NCI-H2171 (cell line): ENCODE measurements at regions not wholly inside any gene's neighbourhood (a gene's known extent, or its start where the extent isn't known, plus 50 kb on each side); places are given as distances from the start of the nearest gene placed in this dataset.
A peak's percentile ranks its signal among the peaks of the same experiment; 100 is the strongest.
"Not testable (repeated sequence)": the region's sequence is repeated elsewhere in the genome, so short reads cannot be mapped to it uniquely, and the experiment has no call there.

ENCODE experiments used
- DNase-seq: peaks from one replicate; lab custom pipeline; 2025; lab: John Stamatoyannopoulos, UW

DNA sequence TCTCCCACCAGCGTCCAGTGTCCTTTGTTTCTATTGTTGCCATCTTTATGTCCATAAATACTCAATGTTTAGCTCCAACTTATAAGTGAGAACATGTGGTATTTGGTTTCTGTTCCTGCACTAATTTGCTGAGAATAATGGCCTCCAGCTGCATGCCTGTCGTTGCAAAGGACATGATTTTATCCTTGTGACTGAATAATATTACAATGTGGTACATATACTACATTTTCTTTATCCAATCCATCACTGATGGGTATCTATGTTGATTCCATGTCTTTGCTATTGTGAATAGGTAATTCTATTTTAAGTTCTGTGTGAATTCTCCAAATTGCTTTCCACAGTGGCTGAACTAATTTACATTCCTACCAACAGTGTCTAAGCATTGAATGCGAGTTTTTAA lies 578.6 kb upstream of the CA10 start:
- no peak for DNase-seq

DNA sequence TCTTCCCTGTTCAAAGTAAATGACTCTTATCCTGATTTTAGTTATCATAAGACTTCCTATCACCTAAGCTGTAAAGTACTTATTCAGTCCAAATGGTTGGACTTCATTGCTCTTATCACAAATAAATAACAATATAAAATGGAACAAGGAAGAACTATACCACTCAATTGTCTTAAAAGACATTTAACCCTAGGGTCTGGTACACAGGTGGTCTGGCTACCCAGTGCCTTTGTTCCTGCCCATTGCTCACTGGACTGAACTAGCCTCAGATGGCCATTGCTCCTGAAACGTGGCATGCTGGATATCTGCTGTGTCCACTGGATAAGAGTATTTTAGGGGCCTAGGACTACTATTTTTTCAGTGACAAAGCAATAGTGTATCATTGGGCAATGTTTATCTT lies 574.3 kb upstream of the CA10 start:
- DNase-seq: no peak

DNA sequence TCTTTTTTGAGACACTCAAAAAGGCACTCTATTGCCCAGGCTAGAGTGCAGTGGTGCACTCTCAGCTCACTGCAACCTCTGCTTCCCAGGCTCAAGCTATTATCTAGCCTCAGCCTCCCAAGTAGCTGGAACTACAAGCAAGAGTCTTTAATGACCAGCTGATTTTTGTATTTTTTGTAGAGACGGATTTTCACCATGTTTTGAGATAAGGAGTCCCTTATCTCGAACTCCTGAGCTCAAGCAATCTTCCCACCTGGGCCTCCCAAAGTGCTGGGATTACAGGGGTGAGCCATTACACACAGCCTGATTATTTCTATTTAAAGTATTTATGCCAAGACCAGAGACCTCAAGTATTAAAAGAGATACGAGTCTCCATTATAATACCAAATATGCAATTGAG lies 566.1 kb upstream of the CA10 start:
- DNase-seq: no peak

DNA sequence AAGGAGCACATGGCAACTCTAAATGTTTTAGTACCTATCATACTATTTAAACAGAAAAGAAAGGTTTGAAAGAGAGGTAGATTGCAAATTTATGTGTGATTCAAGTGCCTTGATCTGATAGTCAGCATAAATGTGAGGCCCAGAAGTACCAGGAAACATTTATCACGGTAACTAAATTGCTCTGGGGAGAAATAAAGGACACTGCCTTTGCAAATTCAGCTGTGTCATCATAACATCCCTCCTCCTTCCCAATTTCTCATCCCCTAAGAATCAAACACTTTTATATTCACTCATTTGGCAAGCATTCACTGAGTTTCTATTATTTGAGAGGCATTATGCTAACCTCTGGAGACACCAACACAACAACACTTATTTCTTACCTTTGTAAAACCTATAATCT lies 563.4 kb upstream of the CA10 start:
- DNase-seq: no peak

DNA sequence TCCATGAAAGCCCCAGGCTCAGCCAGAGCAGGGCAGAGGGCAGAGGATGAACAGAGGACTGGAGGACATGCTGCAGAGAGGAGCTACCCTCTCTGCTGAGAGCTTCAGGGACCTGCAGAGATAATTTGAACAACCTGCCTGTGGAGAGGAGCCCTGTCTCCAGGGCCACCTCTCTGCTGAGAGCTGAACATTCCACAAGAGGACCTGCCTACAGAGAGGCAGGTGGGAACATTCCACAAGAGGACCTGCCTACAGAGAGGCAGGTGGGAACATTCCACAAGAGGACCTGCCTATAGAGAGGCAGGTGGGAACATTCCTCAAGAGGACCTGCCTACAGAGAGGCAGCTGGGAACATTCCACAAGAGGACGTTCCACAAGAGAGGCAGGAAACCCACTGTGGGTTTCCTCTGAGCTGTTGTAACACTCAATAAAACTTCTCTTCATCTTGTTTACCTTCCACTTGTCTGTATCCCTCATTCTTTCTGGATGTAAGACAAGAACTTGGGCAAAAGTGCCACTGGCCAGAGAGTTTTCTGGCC lies 551.9 kb upstream of the CA10 start:
- DNase-seq: no peak

DNA sequence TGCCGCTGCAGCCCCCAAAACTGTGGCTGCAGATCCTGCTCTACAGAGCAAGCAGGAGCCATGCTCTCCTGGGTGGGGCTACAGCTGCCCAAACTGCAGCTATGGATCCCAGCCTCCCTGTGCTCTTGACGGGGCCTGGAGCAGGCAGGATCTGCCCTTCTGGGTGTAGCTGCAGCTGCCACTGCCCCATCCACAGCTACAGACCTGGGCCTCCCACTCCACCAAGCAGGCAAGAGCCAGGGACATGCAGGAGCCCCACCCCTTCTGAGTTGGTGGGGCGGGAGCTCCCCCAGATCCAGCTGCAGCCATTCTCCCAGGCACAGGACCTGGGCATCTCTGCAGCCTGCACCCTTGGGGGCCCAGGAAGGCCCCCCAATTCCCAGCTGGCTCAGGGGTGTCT lies 551.2 kb upstream of the CA10 start:
- DNase-seq: no peak

DNA sequence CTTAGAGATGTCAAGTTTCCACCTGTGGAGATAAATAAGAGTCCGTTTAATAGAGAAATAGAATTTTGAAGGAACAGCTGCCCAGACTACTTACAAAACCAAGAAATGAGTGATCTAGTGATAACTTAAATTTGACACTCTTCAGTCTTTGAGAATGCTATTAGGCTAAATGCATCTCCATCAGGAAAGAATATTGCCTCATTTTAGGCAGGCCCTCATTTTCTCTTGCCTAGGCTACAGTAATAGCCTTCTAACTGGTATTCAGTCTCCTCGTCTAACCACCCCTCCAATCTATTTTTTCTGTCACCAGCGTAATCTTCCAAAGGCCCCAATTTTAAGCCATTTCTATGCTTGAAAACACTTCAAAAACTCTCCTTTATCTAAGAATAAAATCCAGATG lies 537.8 kb upstream of the CA10 start:
- no peak for DNase-seq

DNA sequence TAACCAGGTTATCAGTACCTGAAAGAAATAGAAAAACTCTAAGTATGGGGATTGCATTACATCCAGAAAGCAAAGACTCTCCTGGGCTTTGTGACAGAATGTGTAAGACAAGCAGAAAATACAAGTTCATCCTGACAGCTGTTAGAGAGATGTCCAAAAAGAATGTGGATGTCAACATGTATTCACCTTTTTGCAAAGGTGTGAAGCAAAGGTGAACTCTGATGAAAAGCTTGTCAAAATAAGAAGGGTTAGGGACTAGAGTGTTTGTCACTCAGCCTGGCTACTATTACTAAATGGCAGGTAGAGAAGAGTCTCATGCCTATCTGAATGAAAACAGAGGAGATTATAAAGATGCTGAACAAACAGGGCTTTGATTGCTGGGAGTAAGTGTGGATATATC lies 527.6 kb upstream of the CA10 start:
- DNase-seq: no peak

DNA sequence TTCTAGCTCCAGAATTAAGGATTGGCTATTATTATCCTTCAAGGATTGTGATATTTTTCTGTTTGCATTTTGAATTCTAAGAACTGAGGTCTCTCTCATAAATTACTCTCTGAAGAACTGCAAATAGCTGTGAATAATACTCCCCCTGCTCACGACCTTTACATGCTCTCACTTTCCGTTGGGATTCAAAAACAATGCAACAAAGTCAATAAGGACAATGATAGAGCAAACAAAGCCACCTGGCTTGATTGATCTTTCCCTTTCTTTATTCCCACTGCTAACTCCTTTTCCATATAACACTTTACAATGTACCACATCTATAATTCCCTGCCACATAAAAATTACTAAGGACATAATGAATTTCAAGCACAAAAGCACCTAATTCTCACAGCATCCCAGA lies 523.0 kb upstream of the CA10 start:
- peak; percentile 3 for DNase-seq

DNA sequence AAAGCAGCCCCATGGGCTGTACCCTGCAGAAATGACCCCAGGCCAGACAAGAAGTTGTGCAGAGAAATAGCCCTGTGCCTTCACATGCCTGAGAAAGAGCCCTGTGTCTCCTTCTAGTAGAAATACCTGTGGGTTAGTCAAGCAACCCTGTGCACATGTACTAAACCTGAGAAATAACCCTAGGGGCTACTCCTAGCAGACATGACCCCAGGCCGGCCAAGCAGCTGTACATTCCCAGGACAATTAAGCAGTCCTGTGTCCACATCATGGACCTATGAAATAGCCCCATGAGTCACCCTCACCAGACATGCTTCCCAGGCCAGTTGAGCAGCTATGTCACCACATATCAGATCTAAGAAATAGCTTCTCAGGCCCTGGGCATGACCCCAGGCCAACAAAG lies 519.7 kb upstream of the CA10 start:
- DNase-seq: no peak

DNA sequence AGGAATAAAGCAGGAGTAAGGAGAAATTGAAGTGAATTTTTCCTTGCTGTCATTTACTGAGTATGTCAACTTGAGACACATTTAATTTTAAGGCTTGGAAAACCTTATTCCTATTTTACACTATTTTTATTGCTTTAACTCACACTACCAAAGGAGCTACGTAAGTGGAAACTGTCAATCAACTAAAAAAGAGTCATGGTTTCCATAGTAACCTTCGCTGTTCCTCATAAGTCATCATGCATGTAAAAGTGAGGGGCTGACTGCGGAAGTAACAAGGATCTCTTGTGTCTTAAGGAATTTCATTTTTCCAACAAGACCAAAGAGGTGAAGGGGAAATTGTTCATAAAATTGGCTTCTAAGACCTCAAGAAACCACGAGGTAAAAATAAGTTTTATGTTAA lies 516.2 kb upstream of the CA10 start:
- DNase-seq: no peak

DNA sequence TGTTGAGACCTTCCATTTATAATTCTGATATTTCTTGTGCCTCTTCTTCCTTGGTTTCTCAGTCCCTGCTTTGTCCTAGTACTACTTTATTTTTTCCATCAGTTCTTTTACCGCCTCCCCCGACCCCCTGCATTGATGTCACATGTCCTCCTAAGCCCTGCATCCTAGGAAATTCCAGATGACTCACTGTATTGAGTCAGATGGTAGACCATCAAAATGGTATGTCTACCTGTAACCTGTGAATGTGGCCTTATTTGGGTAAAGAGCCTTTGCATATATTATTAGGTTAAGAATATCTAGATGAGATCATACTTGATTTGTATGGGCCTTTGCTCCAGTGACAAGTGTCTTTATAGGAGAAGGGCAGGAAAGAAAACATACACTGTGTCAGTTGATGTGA lies 515.3 kb upstream of the CA10 start:
- DNase-seq: no peak

DNA sequence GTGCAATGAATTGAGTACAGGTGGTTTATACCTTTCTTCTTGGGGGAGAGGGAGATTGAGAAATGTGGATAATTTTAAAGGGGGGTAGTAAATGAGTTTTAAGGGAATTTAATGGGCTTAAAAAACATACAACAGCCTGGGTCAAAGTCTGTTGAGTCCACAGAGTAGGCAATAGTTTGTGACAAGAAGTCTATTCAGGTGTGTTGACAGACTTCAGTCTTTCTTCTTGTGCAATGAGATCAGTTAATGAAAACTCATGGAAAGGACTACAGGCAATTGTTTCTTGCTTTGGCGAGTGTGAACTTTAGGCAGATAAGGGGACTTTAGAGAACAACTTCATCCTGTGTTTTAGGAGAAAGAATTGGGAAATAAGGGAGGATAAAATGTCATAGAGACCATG lies 507.8 kb upstream of the CA10 start:
- DNase-seq: no peak

DNA sequence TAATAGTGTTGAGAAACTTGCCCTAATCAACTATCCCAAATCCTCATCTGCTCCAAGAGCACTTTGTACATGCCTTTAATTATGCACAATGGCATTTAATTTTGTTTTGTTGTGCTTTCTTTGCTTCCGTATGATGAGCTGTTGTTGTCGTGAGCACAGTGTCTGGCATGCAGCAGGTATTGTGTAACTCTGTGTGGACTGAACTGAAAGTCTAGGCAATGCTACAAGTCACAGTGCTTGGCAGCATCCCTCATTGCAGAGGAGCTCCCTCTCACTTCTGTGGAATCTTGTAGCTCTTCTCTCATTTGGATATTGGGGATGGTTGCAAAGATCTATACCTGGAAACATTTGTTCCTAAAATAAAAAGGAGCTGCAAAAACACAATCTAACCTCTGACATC lies 502.2 kb upstream of the CA10 start:
- DNase-seq: no peak

DNA sequence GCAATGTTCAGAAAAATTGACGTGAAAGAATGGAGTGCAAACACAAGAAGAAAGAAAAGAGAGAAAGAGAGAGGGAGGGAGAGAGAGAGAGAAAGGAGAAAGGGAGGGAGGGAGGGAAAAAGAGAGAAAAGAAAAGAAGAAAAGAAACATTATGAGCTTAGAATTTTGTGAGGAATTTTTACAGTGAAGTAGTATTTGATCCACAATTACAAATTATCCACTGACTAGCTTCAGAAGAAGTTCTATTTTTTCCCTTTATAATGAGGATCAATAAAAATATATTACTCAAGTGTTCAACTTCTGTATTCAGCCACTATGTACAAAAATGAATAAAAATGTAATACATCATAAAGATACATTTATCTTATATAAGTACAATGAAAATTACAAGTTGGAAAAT lies 494.5 kb upstream of the CA10 start:
- no peak for DNase-seq

DNA sequence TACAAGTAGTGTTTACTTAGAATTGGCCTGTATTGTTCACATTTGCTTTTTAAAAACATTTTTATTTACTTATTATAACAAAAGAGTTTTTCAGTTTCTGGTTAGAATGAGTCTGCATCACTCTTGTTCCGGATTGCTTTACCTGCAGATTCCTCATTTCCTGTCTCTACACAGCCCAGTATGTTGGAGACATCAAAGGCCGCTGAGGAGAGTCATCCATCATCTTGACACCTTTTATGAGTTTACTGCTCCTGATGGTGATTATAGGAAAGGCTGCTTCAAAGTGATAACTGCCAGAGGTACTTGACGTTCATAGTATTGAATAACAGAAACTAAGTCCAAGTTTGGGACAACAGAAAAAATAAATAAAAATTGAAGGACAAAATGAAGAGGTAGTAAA lies 490.5 kb upstream of the CA10 start:
- DNase-seq: no peak

DNA sequence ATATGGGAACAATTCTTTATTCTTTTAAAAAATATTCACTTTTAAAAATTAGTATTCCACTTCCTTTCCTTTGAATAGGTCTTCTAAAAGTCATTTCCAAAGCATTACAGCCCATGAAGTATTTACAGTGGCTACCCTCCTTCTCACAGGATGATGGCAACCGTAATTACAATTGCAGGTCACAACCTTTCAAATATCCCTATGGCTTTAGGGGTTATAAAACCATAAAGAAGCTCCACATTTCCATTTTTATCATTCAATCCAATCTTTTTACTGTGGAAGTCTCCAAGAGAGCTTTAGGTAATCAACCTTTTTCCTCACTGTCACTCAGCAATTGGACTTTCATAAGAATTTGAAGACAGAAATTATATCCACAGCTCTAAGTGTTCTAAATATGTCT lies 488.9 kb upstream of the CA10 start:
- no peak for DNase-seq

DNA sequence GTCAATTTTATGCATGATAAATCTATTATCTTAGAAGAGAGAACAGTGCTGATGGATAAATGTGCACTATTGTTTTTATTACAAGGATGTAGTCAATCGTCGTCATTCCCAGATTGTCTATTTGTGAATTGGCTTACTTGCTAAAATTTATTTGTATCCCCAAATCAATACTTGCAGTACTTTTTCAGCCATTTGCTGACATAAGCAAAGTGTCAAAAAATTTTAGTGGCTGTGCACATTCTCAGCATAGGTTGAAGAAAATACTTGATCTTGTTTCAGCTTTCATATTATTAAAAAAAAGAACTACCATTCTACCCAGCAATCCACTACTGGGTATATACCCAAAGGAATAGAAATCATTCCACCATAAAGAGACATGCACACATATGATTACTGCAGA lies 477.9 kb upstream of the CA10 start:
- DNase-seq: no peak

DNA sequence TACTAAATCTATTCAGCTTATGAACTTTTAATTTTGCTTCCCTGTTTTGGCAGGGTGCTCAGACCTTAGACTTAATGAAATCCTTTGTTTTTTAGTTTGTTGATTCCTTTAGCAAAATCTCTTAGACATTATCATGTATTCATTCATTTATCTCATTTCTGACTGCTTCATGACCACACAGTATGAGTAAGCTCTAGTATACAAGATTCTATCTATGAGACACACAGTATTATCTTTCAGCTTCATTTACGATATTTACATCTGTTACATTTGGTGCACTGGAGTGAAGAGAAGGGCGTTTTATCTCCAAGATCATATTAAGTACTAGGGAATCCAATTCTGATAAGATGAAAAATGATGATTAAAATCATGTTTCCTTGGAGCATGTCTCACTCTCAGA lies 448.1 kb upstream of the CA10 start:
- DNase-seq: no peak

DNA sequence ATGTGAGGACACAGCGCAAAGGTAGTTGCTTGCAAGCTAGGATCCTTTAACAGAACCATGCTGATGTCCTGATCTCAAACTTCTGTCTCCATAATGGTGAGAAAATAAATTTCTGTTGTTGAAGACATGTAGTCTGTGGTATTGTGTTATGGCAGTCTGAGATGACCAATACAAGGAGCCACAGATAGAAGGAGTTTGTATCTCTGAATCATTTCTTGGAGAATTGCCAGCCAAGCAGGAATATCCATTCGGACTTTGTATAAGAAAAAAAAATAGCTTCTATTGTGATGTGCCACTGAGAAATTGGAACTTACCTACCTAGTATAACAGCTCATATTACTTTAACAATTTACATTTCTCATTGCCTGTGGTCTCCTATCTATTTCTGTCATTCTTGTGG lies 447.6 kb upstream of the CA10 start:
- DNase-seq: no peak

DNA sequence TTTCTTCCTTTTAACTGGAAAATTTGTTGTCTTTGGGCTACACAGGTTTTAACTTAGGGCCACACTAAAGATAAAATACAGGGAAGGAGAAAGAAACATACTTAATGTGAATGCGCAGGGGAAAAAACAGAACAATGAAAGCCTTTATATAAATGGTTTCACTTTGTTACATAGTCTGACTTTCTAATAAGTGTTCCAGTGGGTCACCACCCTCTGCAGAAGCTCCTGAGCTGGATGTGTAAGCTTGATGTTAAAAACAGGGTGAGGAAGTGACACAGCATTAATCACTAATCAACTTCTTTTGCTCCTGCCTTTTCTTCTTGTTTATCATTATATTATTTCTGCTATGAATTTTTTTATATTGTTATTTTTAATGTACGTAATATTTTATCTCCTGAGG lies 445.6 kb upstream of the CA10 start:
- no peak for DNase-seq

DNA sequence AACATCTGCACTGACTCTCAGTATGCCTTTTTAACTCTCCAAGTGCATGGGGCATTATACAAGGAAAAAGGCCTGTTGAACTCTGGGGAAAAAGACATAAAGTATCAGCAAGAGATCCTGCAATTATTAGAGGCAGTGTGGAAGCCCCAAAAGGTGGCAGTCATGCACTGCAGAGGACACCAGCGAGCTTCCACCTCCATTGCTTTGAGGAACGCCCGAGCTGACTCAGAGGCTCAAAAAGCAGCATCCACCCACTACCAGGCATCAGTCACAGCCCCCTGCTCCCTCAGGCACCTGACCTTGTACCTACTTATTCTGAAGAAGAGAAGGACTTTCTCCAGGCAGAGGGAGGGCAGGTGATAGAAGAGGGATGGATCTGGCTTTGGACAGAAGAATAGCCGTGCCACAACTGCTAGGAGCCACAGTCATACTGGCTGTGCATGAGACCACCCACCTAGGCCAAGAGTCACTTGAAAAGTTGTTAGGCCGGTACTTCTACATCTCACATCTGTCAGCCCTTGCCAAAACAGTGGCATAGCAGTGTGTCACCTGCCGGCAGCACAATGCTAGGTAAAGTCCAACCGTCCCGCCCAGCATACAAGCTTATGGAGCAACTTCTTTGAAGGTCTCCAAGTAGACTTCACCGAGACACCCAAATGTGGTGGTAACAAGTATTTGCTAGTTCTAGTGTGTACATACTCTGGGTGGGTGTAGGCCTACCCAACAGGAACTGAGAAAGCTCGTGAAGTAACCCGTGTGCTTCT lies 439.1 kb upstream of the CA10 start:
- DNase-seq: not testable (repeated sequence)

DNA sequence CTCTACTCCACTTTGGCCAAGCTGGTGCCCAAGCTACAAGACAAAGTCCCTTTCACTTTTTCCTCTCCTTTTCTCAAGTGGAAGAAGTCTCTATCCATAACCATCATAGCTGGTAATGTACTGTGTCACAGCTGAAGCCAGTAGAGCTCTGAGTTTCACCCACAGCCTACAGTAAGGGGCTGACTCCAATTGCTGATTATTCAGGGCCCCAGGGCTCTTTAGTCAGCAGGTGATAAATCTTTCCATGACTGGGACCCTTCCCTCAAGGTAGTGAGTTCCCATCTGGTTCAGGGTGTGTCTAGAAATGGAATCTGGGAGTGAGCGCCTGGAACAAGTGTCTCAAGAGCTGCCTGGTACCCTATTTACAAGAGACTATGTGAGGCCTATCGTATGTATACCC lies 436.0 kb upstream of the CA10 start:
- no peak for DNase-seq

DNA sequence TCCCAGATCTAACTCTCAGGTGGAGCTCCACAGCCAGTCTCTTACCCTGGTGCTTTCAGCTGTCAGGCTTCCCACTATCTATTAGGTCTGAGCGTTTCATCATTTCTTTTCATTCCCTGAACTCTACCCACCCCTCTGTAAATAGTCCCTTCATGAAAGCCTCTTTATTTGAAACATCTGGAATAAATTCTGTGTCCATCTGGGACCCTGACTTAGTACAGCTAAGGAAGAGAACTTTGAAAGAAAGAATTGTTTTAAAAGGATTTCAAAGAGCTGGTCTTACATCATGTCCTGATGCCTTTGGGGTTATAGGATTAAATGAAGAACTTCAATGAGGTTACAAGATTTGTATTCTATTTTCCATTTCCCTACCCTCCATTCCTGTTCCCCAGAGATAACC lies 388.5 kb upstream of the CA10 start:
- DNase-seq: no peak
